Fibroblast of pulmonary artery (primary cell): ENCODE measurements at regions not wholly inside any gene's neighbourhood (a gene's known extent, or its start where the extent isn't known, plus 50 kb on each side); places are given as distances from the start of the nearest gene placed in this dataset.
A peak's percentile ranks its signal among the peaks of the same experiment; 100 is the strongest.
"Not testable (repeated sequence)": the region's sequence is repeated elsewhere in the genome, so short reads cannot be mapped to it uniquely, and the experiment has no call there.

Experiments
- DNase-seq: peaks from one replicate; pipeline ENCODE4 v3.0.0-alpha.2; 2010; ENCODE audit warnings: low read depth
- H3K4me3 ChIP-seq: replicated peaks from 2 replicates; pipeline ENCODE4 v1.5.1; 2011; ENCODE audit warnings: low read depth, mild to moderate bottlenecking, control low read depth, low read length, moderate library complexity
- CTCF ChIP-seq: IDR thresholded peaks from 2 replicates; pipeline ENCODE4 v1.5.1; 2011; ENCODE audit warnings: mild to moderate bottlenecking, control low read depth, low read length, inconsistent platforms; ENCODE audit errors: missing control alignments

- TF ChIP-seq CTCF: no peak
- no peak overlapping the region for H3K4me3 ChIP-seq
- peak; percentile 24 for DNase-seq
Observed at GRCh38 chr5:60066502-60066901, 173.0 kb upstream of the PDE4D start.

- DNase-seq: no peak
- H3K4me3 ChIP-seq: no peak overlapping the region
- no peak for TF ChIP-seq CTCF
Observed at GRCh38 chr5:60060389-60060788, 166.9 kb upstream of the PDE4D start.

- no peak overlapping the region for H3K4me3 ChIP-seq
- TF ChIP-seq CTCF: no peak
- DNase-seq: no peak
Observed at GRCh38 chr5:60056191-60056590, 162.7 kb upstream of the PDE4D start.

GRCh38 chr5:60055168-60055567 lies 161.6 kb upstream of the PDE4D start:
- H3K4me3 ChIP-seq: no peak overlapping the region
- no peak for DNase-seq
- TF ChIP-seq CTCF: no peak

- not testable (repeated sequence) for H3K4me3 ChIP-seq, DNase-seq
Observed at GRCh38 chr5:60041996-60042664, 148.6 kb upstream of the PDE4D start.

GRCh38 chr5:60041508-60041907 lies 148.0 kb upstream of the PDE4D start:
- not testable (repeated sequence) for DNase-seq, H3K4me3 ChIP-seq

GRCh38 chr5:60036192-60036938 lies 142.8 kb upstream of the PDE4D start:
- no peak for DNase-seq
- TF ChIP-seq CTCF: no peak

GRCh38 chr5:60026161-60026560 lies 132.6 kb upstream of the PDE4D start:
- DNase-seq: peak; percentile 4
- TF ChIP-seq CTCF: no peak
- H3K4me3 ChIP-seq: no peak overlapping the region

More at GRCh38 chr5:60036192-60036938, 142.8 kb upstream of the PDE4D start:
- no peak overlapping the region for H3K4me3 ChIP-seq
